G401.6 (cell line): ENCODE measurements at regions not wholly inside any gene's neighbourhood (a gene's known extent, or its start where the extent isn't known, plus 50 kb on each side); places are given as distances from the start of the nearest gene placed in this dataset.
A peak's percentile ranks its signal among the peaks of the same experiment; 100 is the strongest.
"Not testable (repeated sequence)": the region's sequence is repeated elsewhere in the genome, so short reads cannot be mapped to it uniquely, and the experiment has no call there.

Experiments
- FAIRE-seq: peaks from 2 replicates; lab custom pipeline; 2012; peaks lifted over from hg19 to GRCh38; lab: Jason Lieb, UNC

- FAIRE-seq, result no peak
Measured at GRCh38 chr9:103407260-103407659, 412.1 kb downstream of the CYLC2 start.

DNA sequence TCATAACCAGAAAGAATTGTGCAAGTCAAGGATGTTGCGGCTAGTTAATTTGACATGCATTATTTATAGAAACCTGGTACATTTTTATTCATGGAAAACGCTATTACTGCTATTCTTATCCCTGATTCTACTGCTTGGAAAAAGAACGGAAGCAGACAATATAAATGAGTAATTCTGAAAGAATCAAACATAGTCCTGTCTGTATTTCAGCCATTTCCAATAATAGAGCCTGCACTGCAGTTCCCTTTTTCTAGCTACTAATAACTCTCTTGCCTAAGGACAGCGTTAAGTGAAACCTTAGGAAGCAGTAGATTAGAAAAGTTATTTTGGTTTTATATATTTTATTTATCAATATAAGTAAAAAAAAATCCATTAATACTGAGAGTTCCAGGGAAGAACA is 414.9 kb downstream of the CYLC2 start:
- FAIRE-seq, result no peak

GRCh38 chr9:103427696-103428095 is 432.6 kb downstream of the CYLC2 start:
- no peak for FAIRE-seq

DNA sequence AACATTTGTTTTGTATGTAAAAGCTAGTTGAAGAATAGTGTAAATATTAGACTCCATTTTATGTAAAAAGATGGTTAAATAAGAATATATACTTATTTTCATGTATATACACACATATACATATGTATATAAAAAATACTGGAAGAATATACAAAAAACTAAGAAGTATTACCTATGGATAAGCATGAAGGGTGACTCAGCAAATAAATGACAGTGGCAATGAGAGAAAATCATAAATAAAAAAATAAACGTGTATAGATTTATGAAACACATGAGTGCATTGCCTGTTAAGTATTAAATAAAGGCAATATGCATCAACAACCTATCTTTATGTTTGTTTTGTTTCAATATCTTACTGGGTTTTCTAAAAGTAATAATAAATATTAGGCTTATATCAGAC is 435.3 kb downstream of the CYLC2 start:
- FAIRE-seq, result peak; percentile 21

DNA sequence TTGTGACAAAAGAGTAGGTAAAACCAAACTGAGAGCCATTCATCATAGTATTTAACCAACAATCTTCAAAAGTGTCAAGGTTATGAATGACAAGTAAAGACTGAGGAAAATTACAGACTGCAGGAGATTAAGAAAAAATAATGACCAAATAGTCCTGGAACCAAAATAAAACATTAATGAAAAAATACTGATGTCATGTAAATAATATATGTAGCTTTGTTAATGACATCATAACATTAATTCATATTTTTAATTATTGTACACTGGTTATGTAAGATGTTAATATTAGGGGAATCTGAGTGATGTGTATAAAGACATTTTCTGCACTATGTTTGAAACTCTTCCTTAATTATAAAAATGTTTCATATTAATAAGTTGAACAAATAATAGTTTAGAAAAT is 436.7 kb downstream of the CYLC2 start:
- peak; percentile 55 for FAIRE-seq

DNA sequence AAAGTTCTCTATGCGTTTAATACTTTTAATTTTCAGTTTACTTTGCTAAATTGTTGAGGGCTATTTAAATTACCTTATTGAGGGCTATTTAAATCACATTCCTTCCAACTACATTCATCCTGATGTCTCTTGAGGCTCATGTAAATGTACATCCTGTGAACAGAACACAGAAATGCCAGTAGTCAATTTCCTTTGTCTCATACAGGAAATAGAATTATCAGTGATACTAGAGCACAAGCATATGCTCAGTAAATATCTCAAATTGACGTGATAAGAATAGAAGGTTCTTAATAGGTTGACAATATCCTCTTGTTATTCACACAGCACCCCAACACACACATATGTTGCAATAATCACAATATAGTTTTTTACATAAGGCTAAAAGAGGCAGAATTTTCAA is 449.0 kb downstream of the CYLC2 start:
- no peak for FAIRE-seq

DNA sequence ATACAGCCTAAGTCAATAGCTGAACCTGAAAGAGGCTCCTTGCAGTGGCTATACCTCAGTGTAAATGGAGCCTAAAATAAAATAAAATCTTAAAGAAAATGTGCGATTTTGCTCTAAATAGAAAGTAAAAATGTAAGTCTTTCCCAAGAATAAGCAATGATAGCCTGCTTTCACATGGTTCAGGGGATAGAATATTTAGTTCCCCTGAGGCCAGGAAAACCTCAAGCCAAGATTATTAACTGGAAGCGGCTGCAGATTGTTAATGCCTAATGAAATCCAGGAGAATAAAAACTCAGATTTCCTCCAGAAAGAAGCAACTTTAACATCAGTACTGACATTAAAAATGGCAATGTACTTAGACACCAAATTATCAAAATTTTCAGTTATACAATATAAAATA is 463.7 kb downstream of the CYLC2 start:
- FAIRE-seq, result no peak

- FAIRE-seq, result no peak
Measured at GRCh38 chr9:103471241-103471640, 476.1 kb downstream of the CYLC2 start.

- FAIRE-seq, result no peak
Measured at GRCh38 chr9:103474156-103474555, 479.0 kb downstream of the CYLC2 start.

- FAIRE-seq, result no peak
Measured at GRCh38 chr9:103483471-103484096, 488.5 kb downstream of the CYLC2 start.

DNA sequence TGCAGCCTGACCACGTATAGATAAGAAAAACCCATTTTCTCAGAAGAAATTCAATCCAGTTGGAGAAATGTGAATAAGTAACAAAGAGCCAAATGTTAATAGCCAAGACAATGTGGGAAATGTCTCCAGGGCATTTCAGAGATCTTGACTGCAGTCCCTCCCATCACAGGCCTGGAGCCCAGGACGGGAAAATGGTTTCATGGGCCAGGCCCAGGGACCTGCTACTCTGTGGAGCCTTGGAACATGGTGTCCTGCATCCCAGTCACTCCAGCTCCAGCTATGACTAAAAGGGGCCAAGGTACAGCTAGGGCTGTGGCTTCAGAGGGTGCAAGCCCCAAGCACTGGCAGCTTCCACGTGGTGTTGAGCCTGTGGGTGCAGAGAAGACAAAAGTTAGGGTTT is 490.0 kb downstream of the CYLC2 start:
- no peak for FAIRE-seq

- no peak for FAIRE-seq
Measured at GRCh38 chr9:103514767-103515166, 519.6 kb downstream of the CYLC2 start.

GRCh38 chr9:103522409-103522808 is 527.3 kb downstream of the CYLC2 start:
- peak; percentile 78 for FAIRE-seq

DNA sequence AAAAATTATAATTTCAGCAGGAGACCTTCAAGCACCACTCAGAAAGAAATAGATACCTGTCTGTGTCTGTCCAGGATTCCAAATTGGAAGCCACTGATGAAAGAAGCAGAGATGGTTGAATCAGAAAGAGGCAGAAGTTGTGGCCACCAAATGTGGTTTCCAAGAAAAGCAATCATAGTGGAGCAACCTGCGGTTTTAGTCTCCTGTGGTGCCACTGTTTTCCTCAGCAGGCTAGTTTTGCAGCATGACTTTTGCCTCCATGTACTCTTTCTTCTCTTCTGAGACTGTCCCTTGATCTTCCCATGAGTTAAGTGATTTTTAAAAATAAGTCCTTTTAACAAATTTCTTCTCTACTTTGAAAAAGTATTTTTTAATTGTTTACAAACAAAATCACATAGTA is 535.8 kb downstream of the CYLC2 start:
- no peak for FAIRE-seq

- no peak for FAIRE-seq
Measured at GRCh38 chr9:103533318-103533717, 538.2 kb downstream of the CYLC2 start.

- no peak for FAIRE-seq
Measured at GRCh38 chr9:103537426-103537825, 542.3 kb downstream of the CYLC2 start.

- no peak for FAIRE-seq
Measured at GRCh38 chr9:103545260-103545659, 548.8 kb upstream of the SMC2 start.

DNA sequence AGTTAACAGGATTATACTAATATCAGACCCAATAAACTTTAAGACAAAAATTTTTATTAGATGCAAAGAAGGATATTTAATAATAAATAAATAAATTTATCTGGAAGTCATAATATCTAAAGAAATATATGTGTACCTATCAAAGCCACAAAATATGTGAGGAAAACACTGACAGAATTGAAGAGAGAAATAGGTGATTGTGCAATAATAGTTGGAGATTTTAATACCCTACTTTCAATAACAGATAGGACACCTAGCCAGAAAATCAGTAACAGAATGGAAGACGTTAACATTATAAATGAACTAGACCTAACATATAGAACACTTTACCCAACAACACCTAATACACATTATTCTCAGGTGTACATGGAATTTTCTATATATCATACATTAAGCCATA is 541.4 kb upstream of the SMC2 start:
- FAIRE-seq, result no peak

DNA sequence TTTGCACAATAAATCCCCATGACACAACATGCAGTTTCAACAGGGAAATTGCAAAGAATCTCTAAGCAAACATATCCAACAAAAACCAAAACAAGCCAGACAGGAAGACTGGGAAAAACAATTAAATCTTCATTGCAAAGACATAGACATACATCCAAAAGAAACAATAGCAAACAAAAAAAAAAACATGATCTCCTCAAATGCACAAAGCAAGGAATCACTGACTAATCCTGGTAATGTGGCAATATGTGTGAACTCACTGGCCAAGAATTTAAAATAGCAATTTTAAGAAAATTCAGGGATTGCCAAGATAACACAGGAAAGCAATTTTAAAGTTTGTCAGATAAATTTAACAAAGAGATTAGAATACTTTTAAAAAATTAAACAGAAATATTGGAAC is 520.1 kb upstream of the SMC2 start:
- FAIRE-seq, result no peak

DNA sequence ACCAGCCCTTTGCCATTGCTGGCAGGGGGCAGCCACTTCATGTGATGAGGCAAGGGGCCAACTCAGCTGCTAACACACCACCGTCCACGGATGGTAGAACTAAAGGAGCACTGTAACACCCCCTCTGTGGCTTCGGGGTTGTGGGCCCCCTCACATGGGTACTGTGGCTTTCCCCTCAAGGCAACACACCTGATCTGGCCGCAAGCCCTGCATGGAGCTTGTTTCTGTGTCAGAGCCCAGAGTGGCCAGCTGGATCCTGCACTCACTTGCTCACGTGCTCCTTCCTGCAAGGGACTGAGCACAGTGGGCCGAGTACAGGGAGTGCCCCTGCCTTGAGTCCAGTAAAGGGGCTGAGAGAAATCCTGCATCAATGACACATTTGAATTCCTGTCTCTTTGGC is 507.4 kb upstream of the SMC2 start:
- no peak for FAIRE-seq

DNA sequence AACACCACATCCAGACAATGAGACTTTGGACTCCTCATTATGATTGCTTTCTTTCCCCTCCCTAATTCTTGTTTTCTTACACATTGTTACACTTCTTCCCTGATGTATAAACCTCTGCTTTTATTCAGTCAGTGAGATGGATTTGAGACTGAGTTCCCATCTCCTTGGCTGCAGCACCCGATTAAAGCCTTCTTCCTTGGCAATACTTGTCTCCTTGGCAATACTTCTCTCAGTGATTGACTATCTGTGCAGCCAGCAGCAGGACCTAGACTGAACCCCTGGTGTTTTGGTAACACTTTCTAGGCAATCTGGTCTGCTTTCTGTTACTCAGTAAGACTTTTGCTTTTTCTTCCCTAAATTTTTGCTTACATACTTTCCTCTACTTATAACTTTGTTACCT is 492.8 kb upstream of the SMC2 start:
- no peak for FAIRE-seq

- not testable (repeated sequence) for FAIRE-seq
Measured at GRCh38 chr9:103611950-103612349, 482.2 kb upstream of the SMC2 start.

GRCh38 chr9:103615994-103616393 is 478.1 kb upstream of the SMC2 start:
- FAIRE-seq, result no peak

GRCh38 chr9:103617046-103617445 is 477.1 kb upstream of the SMC2 start:
- FAIRE-seq, result no peak
